ENCODE measurements at regions not wholly inside any gene's neighbourhood (a gene's known extent, or its start where the extent isn't known, plus 50 kb on each side); places are given as distances from the start of the nearest gene placed in this dataset.

- Histone ChIP-seq H3K9me3 (no peaks in the 10 kb centered on the region), H3K27ac (ENCODE audit: low read length) (no peak overlapping the region), H3K4me3 (ENCODE audit: control insufficient read depth in 1 of 2, extremely low read depth in 1 of 2, low read length in 1 of 2) (no peak overlapping the region), H3K27me3 (replicated peaks in 1 of 2; ENCODE audit: control insufficient read depth in 2 of 2, extremely low read depth in 1 of 2, insufficient read depth in 2 of 2, low read length in 1 of 2) (no peaks in the 10 kb centered on the region), H3K4me1 (ENCODE audit: control insufficient read depth in 1 of 2, extremely low read depth in 1 of 2, insufficient read depth in 2 of 2, low read length in 2 of 2) (no peaks in the 10 kb centered on the region), H3K36me3 (ENCODE audit: control insufficient read depth in 2 of 2, extremely low read depth in 1 of 2, insufficient read depth in 1 of 2, low read length in 1 of 2) (no peaks in the 10 kb centered on the region)
- no CpG with 5 or more reads among the region's 1 CpG for WGBS (ENCODE audit: insufficient coverage)
- Mint-ChIP-seq H3K27me3 (no peaks in the 10 kb centered on the region), H3K4me1 (no peaks in the 10 kb centered on the region), H3K27ac (no peak overlapping the region), H3K4me3 (no peak overlapping the region), H3K9me3 (peaks cover 4 to 17% (median 8%) of the 10 kb centered on the region in 3 donors), H3K36me3 (no peaks in the 10 kb centered on the region)
- ATAC-seq (replicated peaks in 1 of 4) (no peak), DNase-seq (no peak)
- POLR2A ChIA-PET, result no interaction called here
- CTCF ChIA-PET, result no interaction called here
These were observed 607.1 kb downstream of the SOX5 start for GRCh38 chr12:23342407-23342806.

- ChIA-PET POLR2A (no interaction called here), CTCF (no interaction called here)
- H3K4me3 ChIP-seq (ENCODE audit: control insufficient read depth in 1 of 2, extremely low read depth in 1 of 2, low read length in 1 of 2), result no peak overlapping the region
- no peak for ATAC-seq (replicated peaks in 1 of 4)
- no peaks in the 10 kb centered on the region for H3K36me3 Mint-ChIP-seq
- no peaks in the 10 kb centered on the region for H3K36me3 ChIP-seq (ENCODE audit: control insufficient read depth in 2 of 2, extremely low read depth in 1 of 2, insufficient read depth in 1 of 2, low read length in 1 of 2)
- H3K27me3 Mint-ChIP-seq, result no peaks in the 10 kb centered on the region
- H3K4me1 Mint-ChIP-seq, result no peaks in the 10 kb centered on the region
- WGBS (ENCODE audit: insufficient coverage), result no CpG with 5 or more reads among the region's 3 CpGs
- no peaks in the 10 kb centered on the region for H3K4me1 ChIP-seq (ENCODE audit: control insufficient read depth in 1 of 2, extremely low read depth in 1 of 2, insufficient read depth in 2 of 2, low read length in 2 of 2)
- H3K9me3 ChIP-seq, result no peaks in the 10 kb centered on the region
- no peak overlapping the region for H3K27ac ChIP-seq (ENCODE audit: low read length)
- H3K27me3 ChIP-seq (replicated peaks in 1 of 2; ENCODE audit: control insufficient read depth in 2 of 2, extremely low read depth in 1 of 2, insufficient read depth in 2 of 2, low read length in 1 of 2), result no peaks in the 10 kb centered on the region
- H3K4me3 Mint-ChIP-seq, result no peak overlapping the region
- DNase-seq, result no peak
- H3K27ac Mint-ChIP-seq, result no peak overlapping the region
- peaks cover 3 to 8% (median 4%) of the 10 kb centered on the region in 3 donors for H3K9me3 Mint-ChIP-seq
These were observed 599.9 kb downstream of the SOX5 start for GRCh38 chr12:23349564-23349963.

- no peaks in the 10 kb centered on the region for H3K27me3 Mint-ChIP-seq
- WGBS (ENCODE audit: insufficient coverage), result no CpG with 5 or more reads among the region's 2 CpGs
These were observed 598.7 kb downstream of the SOX5 start for GRCh38 chr12:23350808-23351207.

GRCh38 chr12:23352670-23353069, 596.8 kb downstream of the SOX5 start:
- H3K4me1 ChIP-seq (ENCODE audit: control insufficient read depth in 1 of 2, extremely low read depth in 1 of 2, insufficient read depth in 2 of 2, low read length in 2 of 2), result no peaks in the 10 kb centered on the region
- Mint-ChIP-seq H3K36me3 (no peaks in the 10 kb centered on the region), H3K4me1 (no peaks in the 10 kb centered on the region), H3K27ac (no peak overlapping the region), H3K27me3 (no peaks in the 10 kb centered on the region), H3K9me3 (peaks cover 0 to 3% (median 3%) of the 10 kb centered on the region in 3 donors), H3K4me3 (no peak overlapping the region)
- ChIA-PET POLR2A (no interaction called here), CTCF (no interaction called here)
- H3K36me3 ChIP-seq (ENCODE audit: control insufficient read depth in 2 of 2, extremely low read depth in 1 of 2, insufficient read depth in 1 of 2, low read length in 1 of 2), result no peaks in the 10 kb centered on the region
- 100% methylated on average over 1 of the region's 2 CpGs for WGBS (ENCODE audit: insufficient coverage)
- H3K27me3 ChIP-seq (replicated peaks in 1 of 2; ENCODE audit: control insufficient read depth in 2 of 2, extremely low read depth in 1 of 2, insufficient read depth in 2 of 2, low read length in 1 of 2), result no peaks in the 10 kb centered on the region
- H3K9me3 ChIP-seq, result no peaks in the 10 kb centered on the region
- no peak for DNase-seq
- no peak for ATAC-seq (replicated peaks in 1 of 4)
- no peak overlapping the region for H3K27ac ChIP-seq (ENCODE audit: low read length)
- no peak overlapping the region for H3K4me3 ChIP-seq (ENCODE audit: control insufficient read depth in 1 of 2, extremely low read depth in 1 of 2, low read length in 1 of 2)

More at GRCh38 chr12:23350808-23351207, 598.7 kb downstream of the SOX5 start:
- Mint-ChIP-seq H3K36me3 (no peaks in the 10 kb centered on the region), H3K9me3 (peaks cover 3 to 6% (median 4%) of the 10 kb centered on the region in 3 donors), H3K4me3 (no peak overlapping the region), H3K27ac (no peak overlapping the region), H3K4me1 (no peaks in the 10 kb centered on the region)
- no peak for DNase-seq
- Histone ChIP-seq H3K9me3 (no peaks in the 10 kb centered on the region), H3K27ac (ENCODE audit: low read length) (no peak overlapping the region), H3K36me3 (ENCODE audit: control insufficient read depth in 2 of 2, extremely low read depth in 1 of 2, insufficient read depth in 1 of 2, low read length in 1 of 2) (no peaks in the 10 kb centered on the region), H3K27me3 (replicated peaks in 1 of 2; ENCODE audit: control insufficient read depth in 2 of 2, extremely low read depth in 1 of 2, insufficient read depth in 2 of 2, low read length in 1 of 2) (no peaks in the 10 kb centered on the region), H3K4me3 (ENCODE audit: control insufficient read depth in 1 of 2, extremely low read depth in 1 of 2, low read length in 1 of 2) (no peak overlapping the region), H3K4me1 (ENCODE audit: control insufficient read depth in 1 of 2, extremely low read depth in 1 of 2, insufficient read depth in 2 of 2, low read length in 2 of 2) (no peaks in the 10 kb centered on the region)
- no peak for ATAC-seq (replicated peaks in 1 of 4)
- POLR2A ChIA-PET, result no interaction called here
- CTCF ChIA-PET, result no interaction called here

GRCh38 chr12:23354800-23355199, 594.7 kb downstream of the SOX5 start:
- Histone ChIP-seq H3K9me3 (no peaks in the 10 kb centered on the region), H3K4me1 (ENCODE audit: control insufficient read depth in 1 of 2, extremely low read depth in 1 of 2, insufficient read depth in 2 of 2, low read length in 2 of 2) (no peaks in the 10 kb centered on the region), H3K27me3 (replicated peaks in 1 of 2; ENCODE audit: control insufficient read depth in 2 of 2, extremely low read depth in 1 of 2, insufficient read depth in 2 of 2, low read length in 1 of 2) (no peaks in the 10 kb centered on the region), H3K36me3 (ENCODE audit: control insufficient read depth in 2 of 2, extremely low read depth in 1 of 2, insufficient read depth in 1 of 2, low read length in 1 of 2) (no peaks in the 10 kb centered on the region), H3K4me3 (ENCODE audit: control insufficient read depth in 1 of 2, extremely low read depth in 1 of 2, low read length in 1 of 2) (no peak overlapping the region), H3K27ac (ENCODE audit: low read length) (no peak overlapping the region)
- Mint-ChIP-seq H3K27ac (no peak overlapping the region), H3K27me3 (no peaks in the 10 kb centered on the region), H3K4me1 (no peaks in the 10 kb centered on the region), H3K36me3 (no peaks in the 10 kb centered on the region), H3K4me3 (no peak overlapping the region), H3K9me3 (peaks cover 0 to 3% (median 3%) of the 10 kb centered on the region in 3 donors)
- ATAC-seq (replicated peaks in 1 of 4) (no peak), DNase-seq (no peak)
- POLR2A ChIA-PET, result no interaction called here
- CTCF ChIA-PET, result no interaction called here
- no CpG with 5 or more reads among the region's 1 CpG for WGBS (ENCODE audit: insufficient coverage)

GRCh38 chr12:23356440-23356839, 593.0 kb downstream of the SOX5 start:
- Histone ChIP-seq H3K9me3 (no peaks in the 10 kb centered on the region), H3K27ac (ENCODE audit: low read length) (no peak overlapping the region), H3K36me3 (ENCODE audit: control insufficient read depth in 2 of 2, extremely low read depth in 1 of 2, insufficient read depth in 1 of 2, low read length in 1 of 2) (no peaks in the 10 kb centered on the region), H3K4me1 (ENCODE audit: control insufficient read depth in 1 of 2, extremely low read depth in 1 of 2, insufficient read depth in 2 of 2, low read length in 2 of 2) (no peaks in the 10 kb centered on the region), H3K4me3 (ENCODE audit: control insufficient read depth in 1 of 2, extremely low read depth in 1 of 2, low read length in 1 of 2) (no peak overlapping the region), H3K27me3 (replicated peaks in 1 of 2; ENCODE audit: control insufficient read depth in 2 of 2, extremely low read depth in 1 of 2, insufficient read depth in 2 of 2, low read length in 1 of 2) (no peaks in the 10 kb centered on the region)
- ATAC-seq (replicated peaks in 1 of 4) (no peak), DNase-seq (no peak)
- Mint-ChIP-seq H3K4me3 (no peak overlapping the region), H3K36me3 (no peaks in the 10 kb centered on the region), H3K27me3 (no peaks in the 10 kb centered on the region), H3K9me3 (peaks cover 0 to 3% (median 3%) of the 10 kb centered on the region in 3 donors), H3K4me1 (no peaks in the 10 kb centered on the region), H3K27ac (no peak overlapping the region)
- POLR2A ChIA-PET, result no interaction called here
- CTCF ChIA-PET, result no interaction called here
- WGBS (ENCODE audit: insufficient coverage), result no CpG with 5 or more reads among the region's 3 CpGs

GRCh38 chr12:23356927-23357708, 592.4 kb downstream of the SOX5 start:
- Mint-ChIP-seq H3K27ac (no peak overlapping the region), H3K4me1 (no peaks in the 10 kb centered on the region), H3K27me3 (no peaks in the 10 kb centered on the region), H3K9me3 (peaks cover 0 to 3% (median 3%) of the 10 kb centered on the region in 3 donors), H3K36me3 (no peaks in the 10 kb centered on the region), H3K4me3 (no peak overlapping the region)
- Histone ChIP-seq H3K27ac (ENCODE audit: low read length) (no peak overlapping the region), H3K4me1 (ENCODE audit: control insufficient read depth in 1 of 2, extremely low read depth in 1 of 2, insufficient read depth in 2 of 2, low read length in 2 of 2) (no peaks in the 10 kb centered on the region), H3K9me3 (no peaks in the 10 kb centered on the region), H3K36me3 (ENCODE audit: control insufficient read depth in 2 of 2, extremely low read depth in 1 of 2, insufficient read depth in 1 of 2, low read length in 1 of 2) (no peaks in the 10 kb centered on the region), H3K27me3 (replicated peaks in 1 of 2; ENCODE audit: control insufficient read depth in 2 of 2, extremely low read depth in 1 of 2, insufficient read depth in 2 of 2, low read length in 1 of 2) (no peaks in the 10 kb centered on the region), H3K4me3 (ENCODE audit: control insufficient read depth in 1 of 2, extremely low read depth in 1 of 2, low read length in 1 of 2) (no peak overlapping the region)
- DNase-seq (no peak), ATAC-seq (replicated peaks in 1 of 4) (no peak)
- 83% methylated on average over 1 of the region's 9 CpGs for WGBS (ENCODE audit: insufficient coverage)
- ChIA-PET CTCF (no interaction called here), POLR2A (no interaction called here)

Measured in T-cell (primary cell).